Neural cell (in vitro differentiated cells): ENCODE measurements at regions not wholly inside any gene's neighbourhood (a gene's known extent, or its start where the extent isn't known, plus 50 kb on each side); places are given as distances from the start of the nearest gene placed in this dataset.

Experiments
- CTCF ChIP-seq: fragments of 450-650 bp; IDR thresholded peaks from 2 replicates; pipeline ENCODE4 v1.5.1; 2014; ENCODE audit warnings: antibody characterized with exemption, mild to moderate bottlenecking, moderate library complexity; ENCODE audit not compliant: poor library complexity, severe bottlenecking
- EP300 ChIP-seq: fragments of 450-650 bp; conservative IDR thresholded peaks from 2 replicates; pipeline ENCODE4 v1.6.1; 2014; ENCODE audit warnings: antibody characterized with exemption, mild to moderate bottlenecking, moderate library complexity; ENCODE audit not compliant: poor library complexity, severe bottlenecking
- EZH2 ChIP-seq: fragments of 200-600, 300-800 bp; shearing (Covaris generic), sonication (generic); IDR thresholded peaks from 2 replicates; pipeline ENCODE4 v1.6.1; 2014; ENCODE audit warnings: antibody characterized with exemption, low read length, borderline replicate concordance, mild to moderate bottlenecking; ENCODE audit not compliant: insufficient read depth, poor library complexity, severe bottlenecking
- POLR2AphosphoS5 ChIP-seq: IDR thresholded peaks from 2 replicates; pipeline ENCODE4 v1.6.1; 2012
- RAD21 ChIP-seq: fragments of 450-650 bp; conservative IDR thresholded peaks from 2 replicates; pipeline ENCODE4 v1.6.1; 2014; ENCODE audit warnings: antibody characterized with exemption, mild to moderate bottlenecking, moderate library complexity
- REST ChIP-seq: IDR thresholded peaks from 2 replicates; pipeline ENCODE4 v1.6.1; 2012; ENCODE audit warnings: borderline replicate concordance
- SMC3 ChIP-seq: fragments of 450-650 bp; conservative IDR thresholded peaks from 2 replicates; pipeline ENCODE4 v1.6.1; 2014; ENCODE audit warnings: antibody characterized with exemption, mild to moderate bottlenecking, moderate library complexity; ENCODE audit not compliant: poor library complexity
- TAF1 ChIP-seq: IDR thresholded peaks from 2 replicates; pipeline ENCODE4 v1.6.1; 2012; ENCODE audit warnings: low read depth

GRCh38 chr3:163914567-163914966, 1163.7 kb downstream of the SI start:
- TF ChIP-seq CTCF (no peak), POLR2AphosphoS5 (no peak), TAF1 (no peak), SMC3 (no peak), REST (no peak), EZH2 (no peak), RAD21 (no peak), EP300 (no peak)
